ENCODE measurements at regions not wholly inside any gene's neighbourhood (a gene's known extent, or its start where the extent isn't known, plus 50 kb on each side); places are given as distances from the start of the nearest gene placed in this dataset.

- no peaks in the 10 kb centered on the region for H3K9me3 ChIP-seq
- H3K27me3 ChIP-seq: no peaks in the 10 kb centered on the region
- no peak overlapping the region for H3K4me3 ChIP-seq
- no peaks in the 10 kb centered on the region for H3K4me1 ChIP-seq
- 60 to 68% methylated on average over 3 of the region's 3 CpGs for WGBS, 2 donors
- H3K27ac ChIP-seq: no peak overlapping the region
- no peak for DNase-seq
- TF ChIP-seq POLR2A (IDR thresholded peaks at IDR 0.05) (no peak), CTCF (IDR thresholded peaks at IDR 0.05) (no peak)
- intact Hi-C loops (cut with DNase I): no loop called here
- no peaks in the 10 kb centered on the region for H3K36me3 ChIP-seq
Measured at GRCh38 chr1:174072581-174072980, 50.4 kb upstream of the RC3H1 start.

Measured in esophagus squamous epithelium (tissue), 5 donors.